ENCODE measurements at regions not wholly inside any gene's neighbourhood (a gene's known extent, or its start where the extent isn't known, plus 50 kb on each side); places are given as distances from the start of the nearest gene placed in this dataset.
"Not testable (repeated sequence)": the region's sequence is repeated elsewhere in the genome, so short reads cannot be mapped to it uniquely, and the experiment has no call there.

DNA sequence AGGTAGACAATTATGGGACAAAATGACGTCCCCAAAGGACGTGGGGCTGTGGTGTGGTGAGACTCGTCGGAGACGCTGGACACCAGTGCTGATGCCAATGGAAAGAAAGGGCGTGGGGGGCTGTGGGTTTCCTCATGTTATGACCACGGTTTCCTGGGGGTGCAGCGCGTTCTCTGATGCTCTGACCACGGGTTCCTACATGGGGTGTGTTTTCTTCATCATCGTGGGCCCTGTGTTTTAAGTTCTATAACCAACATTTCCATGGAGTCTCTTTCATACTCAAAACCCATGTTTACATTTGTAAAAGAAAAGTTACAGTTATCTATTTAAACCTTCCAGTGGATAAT, 141.6 kb downstream of the RTP5 start:
- Histone ChIP-seq H3K36me3 (no peaks in the 10 kb centered on the region), H3K9me3 (peaks cover 18% of the 10 kb centered on the region), H3K4me3 (no peak overlapping the region), H4K20me1 (no peaks in the 10 kb centered on the region), H3K27ac (no peak overlapping the region), H3K9ac (no peak overlapping the region), H3K27me3 (no peaks in the 10 kb centered on the region), H3K4me2 (no peak overlapping the region), H3K4me1 (peaks cover 17% of the 10 kb centered on the region)
- TF ChIP-seq Cebpa-rat (IDR thresholded peaks at IDR 0.05), result no peak

DNA sequence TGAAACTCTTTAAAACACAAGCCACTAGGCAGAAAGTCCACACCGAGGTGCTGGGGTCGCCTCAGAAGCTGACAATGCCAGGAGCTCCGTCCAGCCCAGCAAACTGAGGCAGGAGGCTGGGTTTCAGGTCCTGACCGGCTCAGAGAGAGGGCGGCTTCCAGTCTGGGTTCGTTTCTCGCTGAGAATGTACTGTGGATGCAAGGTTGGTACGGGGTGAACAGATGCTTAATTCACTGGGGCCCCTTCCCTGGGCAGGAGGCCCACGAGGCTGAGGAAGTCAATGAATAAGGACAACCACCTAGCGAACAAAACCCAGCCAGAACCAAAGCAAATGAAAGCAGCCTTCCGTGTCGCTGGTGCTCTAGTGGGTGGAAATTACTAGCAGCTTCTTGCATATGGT, 142.0 kb downstream of the RTP5 start:
- no peak overlapping the region for H3K4me2 ChIP-seq
- no peaks in the 10 kb centered on the region for H3K36me3 ChIP-seq
- H3K4me3 ChIP-seq, result no peak overlapping the region
- no peaks in the 10 kb centered on the region for H4K20me1 ChIP-seq
- H3K27ac ChIP-seq, result no peak overlapping the region
- H3K4me1 ChIP-seq, result peaks cover 21% of the 10 kb centered on the region
- no peaks in the 10 kb centered on the region for H3K27me3 ChIP-seq
- no peak overlapping the region for H3K9ac ChIP-seq
- H3K9me3 ChIP-seq, result peaks cover 18% of the 10 kb centered on the region
- TF ChIP-seq Cebpa-rat (IDR thresholded peaks at IDR 0.05), result no peak

DNA sequence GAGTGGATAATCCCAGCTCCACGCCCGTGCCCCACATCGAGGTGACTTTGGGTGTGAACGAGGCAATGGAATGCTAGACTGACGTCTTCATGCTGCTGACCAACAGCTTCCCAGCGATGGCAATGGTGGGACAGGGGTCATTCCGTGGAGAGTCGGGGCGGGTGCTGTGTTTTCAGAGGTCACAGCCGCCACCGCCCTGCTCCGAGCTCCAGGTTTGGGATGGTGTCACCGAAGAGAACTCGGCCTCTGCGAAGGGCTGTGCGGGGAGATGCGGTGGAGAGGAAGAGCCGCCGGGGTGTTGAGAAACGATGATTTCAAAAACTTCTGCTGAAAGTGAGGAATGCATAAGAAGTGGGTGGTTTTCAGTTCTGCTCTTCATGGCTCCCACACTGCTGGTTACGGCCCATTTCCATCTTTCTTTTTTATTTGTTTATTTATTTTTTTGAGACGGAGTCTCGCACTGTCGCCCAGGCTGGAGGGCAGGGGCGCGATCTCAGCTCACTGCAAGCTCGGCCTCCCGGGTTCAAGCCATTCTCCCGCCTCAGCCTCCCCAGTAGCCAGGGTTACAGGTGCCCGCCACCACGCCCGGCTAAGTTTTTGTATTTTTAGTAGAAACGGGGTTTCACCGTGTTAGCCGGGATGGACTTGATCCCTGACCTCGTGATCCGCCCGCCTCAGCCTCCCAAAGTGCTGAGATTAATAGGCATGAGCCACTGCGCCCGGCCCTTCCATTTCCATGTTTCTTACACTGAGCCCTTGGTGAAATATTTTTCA, 142.6 kb downstream of the RTP5 start:
- Histone ChIP-seq H3K27me3 (no peaks in the 10 kb centered on the region), H3K9me3 (peaks cover 24% of the 10 kb centered on the region), H3K27ac (no peak overlapping the region), H4K20me1 (no peaks in the 10 kb centered on the region), H3K4me3 (no peak overlapping the region), H3K4me2 (no peak overlapping the region), H3K9ac (no peak overlapping the region), H3K4me1 (peaks cover 28% of the 10 kb centered on the region), H3K36me3 (no peaks in the 10 kb centered on the region)
- TF ChIP-seq Cebpa-rat (IDR thresholded peaks at IDR 0.05), result no peak

DNA sequence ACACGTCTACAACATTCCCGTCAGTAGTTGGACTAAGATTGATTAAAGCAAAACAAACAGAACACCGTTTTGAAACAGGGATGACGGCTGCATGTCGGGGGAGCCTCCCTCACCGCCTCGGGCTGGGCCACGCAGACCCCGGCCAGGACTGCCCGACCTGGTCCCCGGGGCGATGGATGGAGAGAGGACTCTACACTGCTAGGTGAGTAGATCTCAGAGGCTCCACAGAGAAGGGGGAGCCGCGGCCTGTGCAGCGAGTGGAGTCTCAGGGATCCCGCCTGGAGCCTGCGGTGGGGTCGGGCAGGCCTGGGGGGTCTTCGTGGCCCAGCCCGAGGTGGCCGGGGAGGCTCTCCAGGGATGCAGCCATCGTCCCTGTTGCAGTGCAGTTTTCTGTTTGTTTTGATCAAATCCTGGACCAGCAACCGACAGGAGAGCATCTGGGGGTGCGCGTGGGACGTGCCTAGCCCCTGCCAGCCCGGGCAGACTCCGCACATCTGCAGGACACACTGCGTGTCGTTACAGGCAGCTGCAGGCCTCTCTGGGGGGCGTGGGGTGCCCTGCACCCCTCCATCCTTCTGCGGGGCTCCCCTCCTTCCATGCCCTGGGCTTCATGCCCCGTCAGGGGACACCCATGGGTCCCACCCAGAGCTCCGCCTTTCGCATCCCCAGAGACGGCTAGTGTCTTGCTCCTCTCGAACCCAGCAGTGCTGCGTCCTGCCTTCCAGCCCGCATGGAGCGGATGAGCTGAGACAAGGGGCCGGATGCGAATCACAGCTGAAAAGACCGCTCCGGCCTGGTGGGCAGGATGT, 143.6 kb downstream of the RTP5 start:
- TF ChIP-seq Cebpa-rat (IDR thresholded peaks at IDR 0.05), result no peak
- Histone ChIP-seq H3K36me3 (no peaks in the 10 kb centered on the region), H3K4me3 (no peak overlapping the region), H4K20me1 (no peaks in the 10 kb centered on the region), H3K27ac (no peak overlapping the region), H3K9ac (no peak overlapping the region), H3K4me2 (no peak overlapping the region), H3K27me3 (no peaks in the 10 kb centered on the region), H3K4me1 (peaks cover 36% of the 10 kb centered on the region), H3K9me3 (peaks cover 25% of the 10 kb centered on the region)

DNA sequence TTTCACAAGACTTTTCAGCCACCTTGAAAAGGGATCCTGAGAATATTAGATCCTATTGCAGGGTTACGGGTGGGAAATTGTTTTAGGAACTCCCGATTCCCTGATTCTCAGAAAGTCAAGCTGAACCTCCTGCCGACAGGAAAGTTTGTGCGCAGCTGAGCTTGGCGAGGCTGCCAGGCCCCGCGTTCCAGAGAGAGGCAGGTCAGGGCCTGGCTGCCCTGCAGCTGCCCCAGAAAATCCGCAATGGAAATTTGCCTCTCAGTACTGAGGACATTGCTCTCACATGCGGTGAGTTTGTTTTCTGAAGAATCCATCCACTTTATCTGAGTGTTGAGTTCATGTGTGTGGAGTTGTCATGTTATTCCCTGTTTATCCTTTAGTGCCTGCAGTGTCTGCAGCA, 144.2 kb downstream of the RTP5 start:
- H3K4me1 ChIP-seq, result peaks cover 42% of the 10 kb centered on the region

DNA sequence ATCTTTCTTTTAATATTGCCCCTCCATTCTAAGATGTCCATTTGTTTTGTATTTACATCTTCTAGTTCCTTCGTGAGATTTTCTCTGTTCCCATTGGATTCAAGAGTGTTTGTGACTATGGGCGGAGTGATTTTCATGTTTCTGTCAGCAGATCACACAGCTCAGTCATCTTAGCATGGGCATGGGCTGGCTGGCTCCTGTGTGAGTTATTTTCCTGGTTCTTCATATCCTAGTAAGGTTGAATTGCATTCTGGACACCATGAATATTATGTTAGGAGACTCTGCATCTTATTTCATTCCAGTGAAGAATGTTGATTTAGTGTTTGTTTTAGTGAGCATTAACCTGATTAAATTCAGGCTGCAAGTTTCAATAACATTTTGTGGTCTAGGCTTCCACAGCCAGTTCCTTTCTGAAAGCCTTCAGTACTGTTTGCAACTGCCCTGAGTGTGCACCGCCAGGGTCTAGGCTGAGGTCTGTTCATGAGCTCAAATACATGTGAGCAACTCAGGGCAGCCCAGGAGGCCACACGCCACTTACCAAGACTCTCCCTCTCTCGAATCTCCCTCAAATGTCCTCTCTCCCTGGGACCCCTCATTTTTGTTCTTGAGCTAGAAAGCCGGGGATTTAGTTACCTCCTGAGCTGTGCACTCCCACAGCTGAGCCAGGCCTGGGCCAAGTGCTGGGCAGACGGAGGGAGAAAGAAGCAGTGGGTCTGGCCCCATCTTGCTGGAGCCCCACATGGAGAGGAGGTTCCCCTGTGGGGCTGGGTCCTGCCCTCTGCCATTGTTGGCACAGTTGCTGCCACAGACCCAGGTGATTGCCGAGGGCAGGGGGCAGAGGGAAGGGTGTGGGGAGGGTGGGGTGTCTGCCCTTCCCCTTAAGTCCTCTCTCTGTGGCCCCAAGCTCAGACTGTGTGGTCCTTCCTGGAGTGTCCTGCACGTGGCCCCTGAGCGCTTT, 145.9 kb downstream of the RTP5 start:
- H3K9me3 ChIP-seq, result peaks cover 33% of the 10 kb centered on the region
- H3K4me3 ChIP-seq, result no peak overlapping the region
- TF ChIP-seq Cebpa-rat (IDR thresholded peaks at IDR 0.05), result no peak
- no peak overlapping the region for H3K9ac ChIP-seq
- peak overlapping the region; percentile 44; the same call in 1 of the 2 replicates for H3K27ac ChIP-seq
- no peaks in the 10 kb centered on the region for H3K27me3 ChIP-seq
- H3K36me3 ChIP-seq, result no peaks in the 10 kb centered on the region
- no peaks in the 10 kb centered on the region for H4K20me1 ChIP-seq
- peaks cover 58% of the 10 kb centered on the region for H3K4me1 ChIP-seq
- peak overlapping the region; percentile 55 for H3K4me2 ChIP-seq

More for the DNA sequence above, 144.2 kb downstream of the RTP5 start:
- no peaks in the 10 kb centered on the region for H3K27me3 ChIP-seq
- H3K9ac ChIP-seq, result no peak overlapping the region
- no peak for TF ChIP-seq Cebpa-rat (IDR thresholded peaks at IDR 0.05)
- H3K4me3 ChIP-seq, result no peak overlapping the region
- H4K20me1 ChIP-seq, result no peaks in the 10 kb centered on the region
- H3K36me3 ChIP-seq, result no peaks in the 10 kb centered on the region
- no peak overlapping the region for H3K27ac ChIP-seq
- peaks cover 30% of the 10 kb centered on the region for H3K9me3 ChIP-seq
- no peak overlapping the region for H3K4me2 ChIP-seq

DNA sequence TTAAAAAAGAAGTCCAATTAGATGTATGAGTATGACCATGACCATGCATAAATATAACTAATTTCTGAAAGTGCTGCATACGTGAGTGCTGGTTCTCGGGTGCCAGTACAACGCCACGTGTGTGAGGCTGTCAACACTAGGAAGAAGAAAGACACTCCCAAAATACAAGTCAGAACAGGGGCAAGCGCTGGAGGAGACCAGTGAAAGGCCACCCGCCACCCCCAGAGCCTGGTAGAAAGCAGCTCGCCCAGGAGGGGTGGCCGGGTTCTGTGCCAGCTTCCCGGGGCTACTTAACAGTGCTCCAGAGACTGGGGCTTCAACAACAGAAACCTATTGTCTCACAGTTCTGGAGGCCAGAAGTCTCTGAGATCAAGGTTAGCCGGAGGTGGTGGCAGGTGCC, 147.6 kb downstream of the RTP5 start:
- H3K36me3 ChIP-seq, result no peaks in the 10 kb centered on the region

DNA sequence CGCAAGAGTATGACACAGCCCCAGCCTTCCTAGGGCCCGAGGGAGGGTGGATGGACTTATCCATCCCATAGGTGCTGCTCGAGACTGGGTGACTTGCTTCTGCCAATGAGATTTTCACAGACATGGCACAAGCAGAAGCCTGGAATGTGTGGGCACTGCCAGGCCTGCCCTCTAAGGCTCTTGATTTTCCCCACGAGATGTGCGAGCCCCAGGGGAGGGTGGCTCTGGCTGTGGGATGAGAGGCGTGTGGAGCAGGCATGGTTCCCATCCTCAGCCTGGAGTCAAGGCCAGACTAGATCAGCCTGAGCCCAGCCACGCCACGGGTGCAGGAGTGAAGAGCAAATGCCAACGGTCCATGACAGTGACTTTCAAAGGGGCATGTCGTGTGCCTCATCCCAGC, 148.9 kb downstream of the RTP5 start:
- peaks cover 55% of the 10 kb centered on the region for H3K9me3 ChIP-seq
- not testable (repeated sequence) for H3K27ac ChIP-seq, H3K9ac ChIP-seq, H3K4me3 ChIP-seq, H3K27me3 ChIP-seq, H3K36me3 ChIP-seq, H4K20me1 ChIP-seq
- H3K4me2 ChIP-seq, result peak overlapping the region; percentile 47
- H3K4me1 ChIP-seq, result peaks cover 75% of the 10 kb centered on the region

More for the DNA sequence above, 147.6 kb downstream of the RTP5 start:
- Histone ChIP-seq H3K4me1 (peaks cover 62% of the 10 kb centered on the region), H3K27ac (no peak overlapping the region), H3K4me3 (no peak overlapping the region), H3K4me2 (peak overlapping the region; percentile 13; the same call in 1 of the 2 replicates), H4K20me1 (no peaks in the 10 kb centered on the region), H3K9me3 (peaks cover 42% of the 10 kb centered on the region), H3K27me3 (no peaks in the 10 kb centered on the region), H3K9ac (no peak overlapping the region)
- no peak for TF ChIP-seq Cebpa-rat (IDR thresholded peaks at IDR 0.05)

DNA sequence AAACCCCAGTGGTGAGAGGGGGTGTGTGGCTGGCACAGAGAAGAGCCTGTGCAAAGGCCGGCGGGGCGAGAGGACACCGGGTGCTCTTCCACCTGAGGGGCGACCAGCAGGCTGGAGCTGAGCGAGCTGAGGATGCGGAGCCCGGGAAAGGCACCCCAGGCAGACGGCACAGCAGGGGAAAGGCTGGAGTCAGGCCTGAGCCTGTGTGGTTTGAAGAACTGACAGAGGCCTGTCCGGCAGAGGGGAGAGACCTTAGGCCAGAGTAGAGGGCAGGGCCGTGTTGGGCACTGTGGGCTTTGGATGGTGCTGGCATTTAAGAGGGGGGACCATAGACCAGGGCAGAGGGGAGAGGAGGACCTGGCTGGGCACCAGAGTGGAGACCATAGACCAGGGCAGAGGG, 149.8 kb downstream of the RTP5 start:
- Histone ChIP-seq H3K4me2 (peak overlapping the region; percentile 47), H3K4me1 (peaks cover 85% of the 10 kb centered on the region), H3K27me3 (no peaks in the 10 kb centered on the region), H3K9ac (no peak overlapping the region), H3K9me3 (peaks cover 64% of the 10 kb centered on the region), H3K27ac (peak overlapping the region; percentile 75), H4K20me1 (no peaks in the 10 kb centered on the region), H3K4me3 (no peak overlapping the region), H3K36me3 (no peaks in the 10 kb centered on the region)
- TF ChIP-seq Cebpa-rat (IDR thresholded peaks at IDR 0.05), result no peak
